Body of pancreas (tissue), 4 donors: ENCODE measurements at regions not wholly inside any gene's neighbourhood (a gene's known extent, or its start where the extent isn't known, plus 50 kb on each side); places are given as distances from the start of the nearest gene placed in this dataset.

Experiments
- POLR2A ChIP-seq, 3 donors: fragments of 450-650 bp; IDR thresholded peaks; one replicate each; pipeline ENCODE4 v1.6.1; 2016; ENCODE audit warnings: antibody characterized with exemption in 3 of 3, mild to moderate bottlenecking in 2 of 3
- TF ChIP-seq, protein P1 (sequence below), 7 experiments: fragments of 450-650 bp in 4 of 7; fragments of 200-600 bp in 3 of 7; sonication (generic) in 3 of 7; IDR thresholded peaks; one replicate each; pipeline ENCODE4 v1.5.1; 2016 to 2019; ENCODE audit warnings: antibody characterized with exemption in 7 of 7

DNA sequence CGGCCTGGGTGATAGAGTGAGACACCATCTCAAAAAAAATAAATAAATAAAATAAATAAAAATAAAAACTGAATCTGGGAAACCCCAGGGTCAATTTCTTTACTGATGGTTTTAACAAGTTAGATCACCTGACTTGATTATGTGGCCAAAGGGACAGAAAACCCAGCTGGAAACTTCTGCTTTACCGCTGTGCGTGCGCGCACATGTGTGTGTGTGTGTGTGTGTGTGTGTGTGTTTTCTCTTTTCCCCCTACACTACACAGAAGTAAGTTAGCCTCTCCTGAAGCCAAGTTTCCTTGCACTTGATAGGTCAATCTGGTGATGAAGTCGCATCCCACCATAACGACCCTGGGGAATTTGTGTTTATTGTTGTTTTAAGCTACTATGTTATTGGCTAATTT, 105.3 kb upstream of the AMN1 start:
- TF ChIP-seq, protein P1, sequence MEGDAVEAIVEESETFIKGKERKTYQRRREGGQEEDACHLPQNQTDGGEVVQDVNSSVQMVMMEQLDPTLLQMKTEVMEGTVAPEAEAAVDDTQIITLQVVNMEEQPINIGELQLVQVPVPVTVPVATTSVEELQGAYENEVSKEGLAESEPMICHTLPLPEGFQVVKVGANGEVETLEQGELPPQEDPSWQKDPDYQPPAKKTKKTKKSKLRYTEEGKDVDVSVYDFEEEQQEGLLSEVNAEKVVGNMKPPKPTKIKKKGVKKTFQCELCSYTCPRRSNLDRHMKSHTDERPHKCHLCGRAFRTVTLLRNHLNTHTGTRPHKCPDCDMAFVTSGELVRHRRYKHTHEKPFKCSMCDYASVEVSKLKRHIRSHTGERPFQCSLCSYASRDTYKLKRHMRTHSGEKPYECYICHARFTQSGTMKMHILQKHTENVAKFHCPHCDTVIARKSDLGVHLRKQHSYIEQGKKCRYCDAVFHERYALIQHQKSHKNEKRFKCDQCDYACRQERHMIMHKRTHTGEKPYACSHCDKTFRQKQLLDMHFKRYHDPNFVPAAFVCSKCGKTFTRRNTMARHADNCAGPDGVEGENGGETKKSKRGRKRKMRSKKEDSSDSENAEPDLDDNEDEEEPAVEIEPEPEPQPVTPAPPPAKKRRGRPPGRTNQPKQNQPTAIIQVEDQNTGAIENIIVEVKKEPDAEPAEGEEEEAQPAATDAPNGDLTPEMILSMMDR (IDR thresholded peaks at IDR 0.05), result no peak
- no peak for TF ChIP-seq POLR2A (IDR thresholded peaks at IDR 0.05)
